Tibial nerve (tissue), 4 donors: ENCODE measurements at regions not wholly inside any gene's neighbourhood (a gene's known extent, or its start where the extent isn't known, plus 50 kb on each side); places are given as distances from the start of the nearest gene placed in this dataset.
A peak's percentile ranks its signal among the peaks of the same experiment; 100 is the strongest.
"Not testable (repeated sequence)": the region's sequence is repeated elsewhere in the genome, so short reads cannot be mapped to it uniquely, and the experiment has no call there.

Source experiments
- DNase-seq, 2 donors: peaks; one replicate each; pipeline ENCODE4 v3.0.0-alpha.2; 2019; ENCODE audit warnings: low spot score in 2 of 2
- H3K27ac ChIP-seq, 4 donors: fragments of 200-600 bp; sonication (generic) in 3 of 4; one replicate each; pipeline ENCODE4 v1.5.1; 2017 to 2019; ENCODE audit warnings: mild to moderate bottlenecking in 1 of 4
- H3K27me3 ChIP-seq, 2 donors: fragments of 200-600 bp; sonication (generic) in 1 of 2; one replicate each; pipeline versions ENCODE4 v1.5.1 to v1.6.0; 2017 to 2019
- H3K36me3 ChIP-seq, 3 donors: fragments of 200-600 bp; sonication (generic); one replicate each; pipeline ENCODE4 v1.5.1; 2018 to 2019
- H3K4me1 ChIP-seq, 4 donors: fragments of 200-600 bp; sonication (generic) in 3 of 4; one replicate each; pipeline ENCODE4 v1.5.1; 2017 to 2019
- H3K4me3 ChIP-seq, 4 donors: fragments of 200-600 bp; sonication (generic) in 3 of 4; one replicate each; pipeline ENCODE4 v1.5.1; 2017 to 2019; ENCODE audit warnings: mild to moderate bottlenecking in 1 of 4, moderate library complexity in 1 of 4
- H3K9me3 ChIP-seq, 4 donors: fragments of 200-600 bp; sonication (generic) in 3 of 4; one replicate each; pipeline ENCODE4 v1.5.1; 2017 to 2019
- EP300 ChIP-seq, 2 donors: sonication (generic); formaldehyde crosslinking; IDR thresholded peaks; one replicate each; pipeline ENCODE4 v1.6.1; 2017; ENCODE audit warnings: antibody characterized with exemption in 2 of 2, mild to moderate bottlenecking in 1 of 2
- POLR2A ChIP-seq, 2 donors: fragments of 450-650 bp; IDR thresholded peaks; one replicate each; pipeline ENCODE4 v1.6.1; 2017; ENCODE audit warnings: antibody characterized with exemption in 2 of 2, mild to moderate bottlenecking in 2 of 2, moderate library complexity in 2 of 2
- WGBS, 2 donors: methylation state at CpG; one replicate each; pipeline ENCODE4 v1.1.5; 2018; 5-methylcytosine and 5-hydroxymethylcytosine counted together
- TF ChIP-seq, protein P1 (sequence below), 5 experiments: fragments of 200-600 bp in 3 of 5; fragments of 450-650 bp in 2 of 5; sonication (generic) in 3 of 5; IDR thresholded peaks; one replicate each; pipeline ENCODE4 v1.5.1; 2016 to 2019; ENCODE audit warnings: antibody characterized with exemption in 5 of 5, mild to moderate bottlenecking in 3 of 5, moderate library complexity in 2 of 5

DNA sequence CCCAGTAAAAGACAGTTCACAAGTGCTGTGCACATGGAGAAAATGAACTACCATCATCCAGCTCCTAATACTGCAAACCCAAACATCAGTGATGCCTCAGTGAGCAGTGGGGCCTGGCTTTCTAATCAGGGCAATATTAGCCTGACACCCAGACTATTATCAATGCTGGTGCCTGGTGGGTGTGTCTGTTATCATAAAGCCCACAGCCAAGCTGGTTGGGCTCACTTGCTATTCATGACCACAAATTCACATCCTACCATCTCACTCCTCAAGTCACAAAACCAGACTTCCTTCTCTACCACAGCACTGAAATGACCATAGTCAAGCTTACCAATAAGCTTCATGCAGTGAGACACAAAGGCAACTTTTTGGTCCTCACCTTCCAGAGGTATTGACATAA is 180.8 kb upstream of the PLN start:
- Histone ChIP-seq H3K9me3 (peaks cover 0 to 18% (median 6%) of the 10 kb centered on the region in 4 donors), H3K4me1 (no peaks in the 10 kb centered on the region), H3K4me3 (no peak overlapping the region), H3K27ac (no peak overlapping the region), H3K36me3 (no peaks in the 10 kb centered on the region), H3K27me3 (no peaks in the 10 kb centered on the region)
- TF ChIP-seq, protein P1, sequence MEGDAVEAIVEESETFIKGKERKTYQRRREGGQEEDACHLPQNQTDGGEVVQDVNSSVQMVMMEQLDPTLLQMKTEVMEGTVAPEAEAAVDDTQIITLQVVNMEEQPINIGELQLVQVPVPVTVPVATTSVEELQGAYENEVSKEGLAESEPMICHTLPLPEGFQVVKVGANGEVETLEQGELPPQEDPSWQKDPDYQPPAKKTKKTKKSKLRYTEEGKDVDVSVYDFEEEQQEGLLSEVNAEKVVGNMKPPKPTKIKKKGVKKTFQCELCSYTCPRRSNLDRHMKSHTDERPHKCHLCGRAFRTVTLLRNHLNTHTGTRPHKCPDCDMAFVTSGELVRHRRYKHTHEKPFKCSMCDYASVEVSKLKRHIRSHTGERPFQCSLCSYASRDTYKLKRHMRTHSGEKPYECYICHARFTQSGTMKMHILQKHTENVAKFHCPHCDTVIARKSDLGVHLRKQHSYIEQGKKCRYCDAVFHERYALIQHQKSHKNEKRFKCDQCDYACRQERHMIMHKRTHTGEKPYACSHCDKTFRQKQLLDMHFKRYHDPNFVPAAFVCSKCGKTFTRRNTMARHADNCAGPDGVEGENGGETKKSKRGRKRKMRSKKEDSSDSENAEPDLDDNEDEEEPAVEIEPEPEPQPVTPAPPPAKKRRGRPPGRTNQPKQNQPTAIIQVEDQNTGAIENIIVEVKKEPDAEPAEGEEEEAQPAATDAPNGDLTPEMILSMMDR (IDR thresholded peaks at IDR 0.05), result no peak
- TF ChIP-seq POLR2A (IDR thresholded peaks at IDR 0.05) (no peak), EP300 (IDR thresholded peaks at IDR 0.05) (no peak)
- no peak for DNase-seq

DNA sequence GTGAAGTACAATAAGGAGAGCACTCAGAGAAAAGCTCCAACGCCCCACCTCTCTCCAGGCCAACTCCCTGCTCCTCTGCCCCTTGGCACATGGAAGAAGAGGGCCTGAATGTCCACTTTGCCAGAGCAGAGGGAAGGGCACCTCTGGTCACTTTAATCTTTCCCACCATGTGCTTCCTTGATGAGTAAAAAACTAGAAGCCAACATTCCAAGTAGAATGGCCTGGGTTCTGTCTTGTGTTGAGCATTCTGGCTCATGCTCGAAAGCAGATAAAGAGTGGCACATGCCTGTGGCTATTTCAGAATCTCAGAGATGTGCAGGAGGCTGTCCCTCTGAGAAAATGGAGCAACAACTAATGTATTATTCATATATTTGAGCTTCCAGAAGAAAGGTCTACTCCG is 177.4 kb upstream of the PLN start:
- Histone ChIP-seq H3K27me3 (no peaks in the 10 kb centered on the region), H3K4me3 (no peak overlapping the region), H3K36me3 (no peaks in the 10 kb centered on the region), H3K9me3 (peaks cover 0 to 18% (median 6%) of the 10 kb centered on the region in 4 donors), H3K4me1 (no peaks in the 10 kb centered on the region), H3K27ac (no peak overlapping the region)
- no peak for DNase-seq
- no peak for TF ChIP-seq EP300 (IDR thresholded peaks at IDR 0.05)
- TF ChIP-seq POLR2A (IDR thresholded peaks at IDR 0.05), result no peak
- TF ChIP-seq, protein P1 (IDR thresholded peaks at IDR 0.05), result no peak
- WGBS, 2 donors, result 86 to 89% methylated on average over 3 of the region's 3 CpGs

DNA sequence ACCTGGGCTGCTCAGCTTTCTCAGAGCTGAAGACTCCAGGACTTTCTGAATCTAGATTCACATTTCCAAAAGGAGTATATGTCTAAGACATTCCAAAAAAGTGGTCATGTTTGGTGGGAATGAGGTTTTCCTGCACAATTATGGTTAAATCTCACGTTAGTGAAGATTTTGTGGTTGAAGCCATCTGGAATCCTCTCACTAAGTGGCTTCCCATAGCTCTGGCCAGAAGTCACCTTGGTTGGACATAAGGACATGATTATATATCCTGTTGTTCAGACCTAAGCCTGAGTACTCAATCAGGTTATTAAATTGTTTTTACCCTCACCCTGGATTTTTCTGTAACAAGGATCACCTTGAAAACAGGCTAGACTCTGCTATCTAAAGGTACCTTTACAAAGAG is 176.1 kb upstream of the PLN start:
- TF ChIP-seq POLR2A (IDR thresholded peaks at IDR 0.05) (no peak), EP300 (IDR thresholded peaks at IDR 0.05) (no peak)
- TF ChIP-seq, protein P1 (IDR thresholded peaks at IDR 0.05), result no peak
- Histone ChIP-seq H3K36me3 (no peaks in the 10 kb centered on the region), H3K4me3 (no peak overlapping the region), H3K4me1 (no peaks in the 10 kb centered on the region), H3K27ac (no peak overlapping the region), H3K27me3 (no peaks in the 10 kb centered on the region), H3K9me3 (peaks cover 0 to 18% (median 6%) of the 10 kb centered on the region in 4 donors)
- DNase-seq, result no peak
- 70 to 80% methylated on average over 1 of the region's 1 CpG for WGBS, 2 donors

DNA sequence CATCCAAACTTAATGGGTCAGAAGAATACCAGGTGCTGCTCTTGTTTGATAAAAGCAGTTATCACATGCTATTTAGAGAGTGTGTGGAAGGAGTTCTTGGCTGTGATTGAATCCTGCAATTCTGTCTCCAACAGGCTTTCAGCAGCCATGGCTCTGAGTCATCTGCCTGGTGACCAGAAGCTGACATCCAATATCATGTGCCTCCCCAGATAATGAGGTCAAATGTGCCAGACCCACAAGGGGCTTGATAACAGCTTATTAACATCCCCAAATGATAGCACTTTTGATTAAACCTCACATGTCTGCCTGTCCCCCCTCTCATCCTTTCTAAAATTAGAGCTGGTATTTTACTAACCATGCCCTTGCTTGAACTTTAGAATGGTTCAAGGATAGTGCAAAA is 175.7 kb upstream of the PLN start:
- TF ChIP-seq, protein P1 (IDR thresholded peaks at IDR 0.05), result no peak
- TF ChIP-seq EP300 (IDR thresholded peaks at IDR 0.05), result peak in 1 of 2 donors; percentile 28
- Histone ChIP-seq H3K27ac (no peak overlapping the region), H3K9me3 (peaks cover 0 to 18% (median 6%) of the 10 kb centered on the region in 4 donors), H3K4me1 (no peaks in the 10 kb centered on the region), H3K36me3 (no peaks in the 10 kb centered on the region), H3K27me3 (no peaks in the 10 kb centered on the region), H3K4me3 (no peak overlapping the region)
- peak in 1 of 2 donors; percentile 6 for DNase-seq

DNA sequence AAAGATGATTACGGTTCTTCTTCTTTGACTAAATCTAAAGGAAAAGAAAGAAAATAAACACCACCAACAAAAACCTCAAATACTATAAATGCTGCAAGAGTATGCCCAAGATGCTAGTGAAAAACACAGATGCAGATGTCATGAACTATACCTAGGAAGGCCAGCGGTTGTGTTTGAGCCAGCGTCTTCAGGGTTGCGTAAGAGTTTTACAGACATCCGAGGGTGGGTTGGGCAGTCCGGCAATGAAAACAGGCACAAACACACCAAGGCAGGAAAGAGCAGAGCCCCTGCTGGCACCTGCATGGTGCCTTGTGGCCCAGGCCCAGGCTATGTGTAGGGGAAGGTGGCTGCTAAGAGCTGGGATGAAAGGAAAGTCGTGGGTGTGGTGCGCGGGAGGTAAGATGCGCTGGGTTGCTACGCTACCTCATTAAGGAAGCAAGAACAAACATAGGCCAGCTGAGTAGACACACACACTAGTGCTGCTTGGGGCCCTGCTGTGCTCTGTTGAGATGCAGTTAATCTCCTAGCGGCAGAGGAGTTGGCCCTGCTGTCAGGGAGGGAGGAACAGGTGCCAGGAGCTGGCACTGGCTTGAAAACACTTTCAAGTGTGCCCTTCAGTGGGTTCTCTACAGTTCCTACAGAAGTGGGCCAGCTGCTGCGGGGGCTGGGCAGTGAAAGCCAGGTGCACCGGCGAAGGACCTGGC is 170.2 kb upstream of the PLN start:
- Histone ChIP-seq H3K4me3 (no peak overlapping the region), H3K9me3 (no peaks in the 10 kb centered on the region), H3K27ac (no peak overlapping the region), H3K27me3 (no peaks in the 10 kb centered on the region), H3K4me1 (no peaks in the 10 kb centered on the region), H3K36me3 (no peaks in the 10 kb centered on the region)
- TF ChIP-seq EP300 (IDR thresholded peaks at IDR 0.05), result no peak
- TF ChIP-seq POLR2A (IDR thresholded peaks at IDR 0.05), result no peak
- DNase-seq, result no peak
- 78 to 83% methylated on average over 15 of the region's 15 CpGs for WGBS, 2 donors

DNA sequence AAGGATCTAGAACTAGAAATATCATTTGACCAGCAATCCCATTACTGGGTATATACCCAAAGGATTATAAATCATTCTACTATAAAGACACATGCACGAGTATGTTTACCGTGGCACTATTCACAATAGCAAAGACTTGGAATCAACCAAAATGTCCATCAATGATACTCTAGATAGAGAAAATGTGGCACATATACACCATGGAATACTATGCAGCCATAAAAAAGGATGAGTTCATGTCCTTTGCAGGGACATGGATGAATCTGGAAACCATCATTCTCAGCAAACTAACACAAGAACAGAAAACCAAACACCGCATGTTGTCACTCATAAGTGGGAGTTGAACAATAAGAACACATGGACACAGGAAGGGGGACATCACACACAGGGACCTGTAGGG is 167.5 kb upstream of the PLN start:
- not testable (repeated sequence) for H3K9me3 ChIP-seq, DNase-seq, H3K4me1 ChIP-seq, H3K27ac ChIP-seq, H3K4me3 ChIP-seq, H3K36me3 ChIP-seq, H3K27me3 ChIP-seq
- 95 to 100% methylated on average over 3 of the region's 3 CpGs for WGBS, 2 donors
